GM19467 (cell line): ENCODE measurements at regions not wholly inside any gene's neighbourhood (a gene's known extent, or its start where the extent isn't known, plus 50 kb on each side); places are given as distances from the start of the nearest gene placed in this dataset.
A peak's percentile ranks its signal among the peaks of the same experiment; 100 is the strongest.

Experiments
- ATAC-seq: cut with Tn5 transposase; IDR thresholded peaks from one replicate; pipeline ENCODE4 v1.9.1; 2021; ENCODE audit warnings: mild to moderate bottlenecking, moderate library complexity; ENCODE audit not compliant: unreplicated experiment

DNA sequence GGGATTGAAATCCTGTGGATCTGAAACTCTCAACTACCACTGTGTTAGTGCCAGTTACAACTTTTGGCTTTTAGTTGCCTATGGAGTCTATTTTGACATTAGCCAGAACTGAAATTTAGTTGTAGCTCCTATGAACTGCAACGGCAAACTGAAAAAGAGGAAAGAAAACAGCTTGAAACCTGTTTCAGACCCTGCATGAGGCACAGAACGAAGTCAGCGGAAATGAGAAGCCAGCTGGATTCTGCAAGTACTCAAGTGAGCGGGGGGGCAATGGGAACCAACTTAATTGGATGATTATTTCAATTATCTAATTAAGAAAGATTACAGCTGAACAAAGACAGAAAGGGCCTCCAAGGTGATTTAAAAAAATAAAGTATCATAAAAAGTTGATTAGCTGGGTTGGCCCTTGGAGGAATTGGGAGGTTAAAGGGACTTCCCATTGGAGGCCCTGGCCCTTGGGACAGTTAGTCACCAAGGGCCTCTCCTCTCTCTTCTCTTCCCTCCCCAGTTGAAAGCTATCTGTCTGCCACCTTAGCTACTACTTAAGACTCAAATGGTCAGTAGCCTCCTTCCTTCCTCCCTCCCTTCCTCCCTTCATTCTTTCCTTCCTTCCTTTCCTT lies 352.1 kb downstream of the SHQ1 start:
- no peak for ATAC-seq

DNA sequence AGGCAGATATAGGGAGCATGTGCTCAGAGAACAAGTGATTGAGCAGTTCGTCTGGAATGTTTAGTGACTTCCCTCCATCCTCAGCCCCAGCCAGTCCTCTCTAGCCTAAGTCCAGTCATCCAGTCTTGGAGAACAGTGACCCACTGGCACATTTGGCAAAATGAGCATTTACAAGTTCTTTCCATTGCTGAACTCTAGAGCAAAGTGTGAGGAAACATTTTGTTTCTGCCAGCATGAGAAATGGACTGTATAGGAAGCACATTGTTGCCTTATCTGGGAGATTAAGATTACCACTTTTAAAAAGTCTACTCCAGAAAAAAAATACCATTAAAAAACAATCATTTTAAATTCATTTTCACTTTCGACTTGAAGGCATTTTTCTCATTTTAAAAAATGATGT lies 353.6 kb downstream of the SHQ1 start:
- ATAC-seq: no peak

DNA sequence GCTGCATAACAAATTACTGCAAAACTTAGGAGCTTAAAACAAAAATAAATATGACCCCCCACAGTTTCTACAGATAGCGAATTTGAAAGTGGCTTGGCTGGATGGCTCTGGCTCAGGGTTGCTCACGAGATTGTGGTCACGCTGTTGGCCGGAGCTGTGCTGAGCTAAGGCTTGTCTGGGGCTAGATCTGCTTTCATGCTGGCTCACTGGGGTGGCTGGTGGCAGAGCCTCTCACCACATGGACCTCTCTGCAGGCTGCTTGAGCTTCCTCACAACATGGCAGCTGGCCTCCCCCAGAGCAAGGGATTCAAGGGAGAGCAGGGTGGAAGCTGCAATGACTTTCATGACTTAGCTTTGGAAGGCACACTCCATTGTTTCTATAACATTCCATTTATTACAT lies 354.1 kb downstream of the SHQ1 start:
- ATAC-seq: no peak

DNA sequence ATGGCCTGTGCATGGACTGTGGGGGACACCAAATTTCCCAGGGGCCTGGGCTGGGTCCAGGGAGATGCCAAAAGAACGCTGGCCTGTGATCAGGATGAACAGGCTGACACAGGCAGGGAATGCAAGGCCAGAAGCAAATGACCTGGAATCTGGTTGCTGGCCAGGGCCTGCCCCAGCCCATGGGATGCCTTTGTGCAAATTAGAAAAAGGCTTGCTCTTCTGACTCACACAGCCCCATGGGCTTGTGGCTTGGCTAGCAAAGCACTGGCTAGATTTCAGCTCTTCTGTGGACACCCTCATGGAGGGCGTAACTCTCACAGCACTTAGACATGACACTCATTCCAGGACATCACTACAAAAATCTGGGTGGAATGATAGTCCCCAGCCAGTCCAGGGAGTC lies 356.0 kb downstream of the SHQ1 start:
- ATAC-seq: no peak

DNA sequence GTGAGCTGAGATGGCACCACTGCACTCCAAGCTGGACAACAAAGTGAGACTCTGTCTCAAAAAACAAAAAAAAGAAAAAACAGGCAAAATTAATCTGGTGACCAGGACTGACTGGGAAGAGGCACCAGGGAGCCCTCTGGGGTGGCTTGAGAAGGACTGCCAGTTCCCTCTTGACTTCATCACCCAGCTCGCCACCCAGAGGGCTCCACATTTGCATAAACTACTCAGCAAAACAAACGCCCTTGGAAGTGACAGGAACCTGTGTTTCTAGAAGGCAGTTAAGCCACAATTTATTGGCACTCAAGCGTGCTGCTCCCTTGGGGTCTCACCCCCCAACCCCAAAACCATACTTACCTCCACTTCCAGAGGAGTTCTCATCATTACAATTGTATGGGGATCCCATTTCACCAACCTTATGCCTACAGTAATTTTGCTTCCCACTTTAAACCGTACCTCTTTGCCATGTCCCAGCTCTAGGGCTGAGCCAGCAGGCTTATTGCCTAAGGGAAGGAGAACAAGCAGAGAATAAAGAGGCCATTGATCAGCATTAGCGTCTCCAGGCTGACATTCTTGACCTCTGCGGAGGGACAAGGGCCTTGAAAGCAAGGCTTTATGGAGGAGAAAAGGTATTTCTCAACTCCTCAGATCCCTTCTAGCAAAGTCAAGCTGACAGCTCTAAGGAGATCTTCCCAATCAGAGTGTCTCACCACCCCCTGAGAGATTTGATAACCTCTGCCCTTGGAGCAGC lies 357.4 kb downstream of the SHQ1 start:
- no peak for ATAC-seq

DNA sequence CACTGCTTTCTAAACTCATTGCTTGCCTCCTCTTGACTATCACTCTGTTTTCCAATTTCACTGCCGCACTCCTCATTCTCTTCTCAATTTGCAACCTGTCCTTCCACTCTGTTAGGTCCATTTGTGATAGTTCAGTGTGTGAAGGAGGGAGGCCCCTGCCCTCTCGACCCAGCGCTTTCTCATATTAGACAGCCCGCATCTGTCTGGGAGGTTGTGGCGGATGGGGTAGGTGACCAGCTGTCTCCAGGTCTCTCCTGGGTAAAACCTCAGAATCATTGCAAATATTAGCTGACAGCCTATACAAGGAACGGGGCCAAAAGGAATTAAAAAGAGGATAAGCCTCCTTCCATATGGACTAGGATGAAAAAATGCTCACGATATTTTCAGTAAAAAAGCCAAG lies 358.3 kb downstream of the SHQ1 start:
- ATAC-seq: no peak

DNA sequence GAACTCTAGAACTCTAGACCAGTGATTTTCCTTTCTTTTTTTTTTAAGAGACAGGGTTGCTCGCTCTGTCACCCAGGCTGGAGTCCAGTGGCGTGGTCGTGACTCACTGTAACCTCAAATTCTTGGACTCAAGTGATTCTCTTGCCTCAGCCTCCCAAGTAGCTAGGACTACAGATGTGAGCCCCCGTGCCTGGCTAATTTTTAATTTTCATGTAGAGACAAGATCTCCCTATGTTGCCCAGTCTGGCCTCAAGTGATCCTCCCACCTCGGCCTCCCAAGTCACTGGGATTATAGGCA lies 359.6 kb downstream of the SHQ1 start:
- ATAC-seq: no peak

DNA sequence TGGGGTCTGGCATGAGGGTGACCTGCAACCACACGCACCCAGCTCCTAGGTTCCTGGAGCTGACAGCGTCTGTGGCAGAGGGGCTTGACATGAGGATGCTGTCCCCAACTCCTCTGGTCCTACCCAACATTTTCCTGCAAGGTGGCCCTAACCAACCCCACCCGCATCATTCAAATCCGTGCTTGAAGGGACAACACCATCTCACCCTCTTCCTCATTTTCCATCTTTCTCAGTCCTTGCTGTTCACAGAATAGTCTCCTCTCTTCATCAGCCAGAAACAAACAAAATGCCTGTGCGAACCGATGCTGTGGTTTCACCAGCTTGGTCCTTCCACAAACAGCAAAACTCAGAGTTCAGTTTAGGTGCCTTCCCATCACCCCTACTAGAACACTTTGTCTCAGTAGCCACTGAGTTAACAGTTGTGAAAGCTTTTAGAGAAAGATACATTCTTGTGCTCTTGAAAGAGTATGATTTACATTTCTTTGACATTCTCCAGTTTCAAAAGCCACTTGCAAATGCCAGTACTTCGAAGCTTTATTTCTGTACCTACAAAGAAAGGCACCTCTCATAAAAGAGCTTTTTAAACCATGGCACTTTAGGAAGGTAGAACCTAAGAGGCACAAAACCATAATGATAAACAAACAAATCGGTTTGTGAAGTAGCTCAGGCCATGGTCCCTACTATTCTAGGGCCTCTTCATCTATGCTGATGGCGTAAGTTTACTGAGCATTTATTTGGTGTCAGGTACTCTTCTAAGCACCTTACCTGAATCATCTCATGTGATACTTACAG lies 360.1 kb downstream of the SHQ1 start:
- ATAC-seq: no peak

DNA sequence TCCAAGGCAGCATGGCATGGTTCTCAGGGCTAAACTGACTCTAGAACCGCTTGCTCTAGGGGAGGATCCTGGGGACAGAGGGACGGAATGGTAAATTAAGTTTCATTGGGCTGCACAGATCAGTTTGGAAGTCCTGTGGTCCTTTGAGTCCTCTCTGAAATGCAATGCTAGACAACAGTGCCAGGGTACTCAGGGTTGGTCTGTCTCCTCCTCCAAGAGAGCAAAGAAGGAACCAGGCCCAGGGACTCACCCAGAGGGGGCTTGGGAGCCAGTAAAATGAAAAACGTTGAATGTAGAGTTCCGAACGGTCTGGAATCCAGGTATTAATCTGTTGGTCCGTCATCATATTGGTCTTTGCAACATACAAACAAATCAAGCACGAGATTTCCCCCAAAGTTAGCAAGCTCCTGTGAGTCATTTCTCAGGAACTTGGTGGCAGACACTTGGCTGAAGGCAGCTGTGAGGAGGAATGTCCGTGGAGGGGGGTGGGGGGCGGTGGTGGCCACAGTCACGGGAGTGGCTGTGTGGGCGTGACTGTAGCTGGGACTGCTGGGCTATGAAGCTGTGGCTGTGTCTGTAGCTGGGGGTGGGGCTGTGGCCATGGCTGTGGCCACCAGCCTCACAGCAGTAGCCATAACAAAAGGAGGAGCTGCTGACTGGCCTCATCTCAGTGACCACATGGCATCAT lies 361.0 kb downstream of the SHQ1 start:
- ATAC-seq: no peak

DNA sequence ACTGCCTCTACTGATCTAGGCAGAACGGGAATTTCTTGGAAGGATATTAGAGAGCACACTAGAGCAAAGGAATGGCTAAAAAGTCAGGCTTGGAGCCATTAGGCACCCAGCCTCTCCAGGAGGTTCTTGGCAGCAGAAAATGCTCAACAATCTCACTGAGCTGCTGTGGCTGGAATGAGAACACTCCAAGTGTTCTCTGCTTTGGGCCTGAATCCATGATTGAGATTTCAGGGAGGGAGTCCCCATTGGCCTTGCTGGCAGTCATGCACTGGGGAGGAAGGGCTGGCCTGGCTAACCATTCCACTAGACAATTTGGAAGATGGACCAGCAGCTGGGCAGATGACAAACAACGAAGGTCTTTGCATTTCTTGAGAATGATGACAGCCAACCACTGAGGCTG lies 362.6 kb downstream of the SHQ1 start:
- no peak for ATAC-seq

DNA sequence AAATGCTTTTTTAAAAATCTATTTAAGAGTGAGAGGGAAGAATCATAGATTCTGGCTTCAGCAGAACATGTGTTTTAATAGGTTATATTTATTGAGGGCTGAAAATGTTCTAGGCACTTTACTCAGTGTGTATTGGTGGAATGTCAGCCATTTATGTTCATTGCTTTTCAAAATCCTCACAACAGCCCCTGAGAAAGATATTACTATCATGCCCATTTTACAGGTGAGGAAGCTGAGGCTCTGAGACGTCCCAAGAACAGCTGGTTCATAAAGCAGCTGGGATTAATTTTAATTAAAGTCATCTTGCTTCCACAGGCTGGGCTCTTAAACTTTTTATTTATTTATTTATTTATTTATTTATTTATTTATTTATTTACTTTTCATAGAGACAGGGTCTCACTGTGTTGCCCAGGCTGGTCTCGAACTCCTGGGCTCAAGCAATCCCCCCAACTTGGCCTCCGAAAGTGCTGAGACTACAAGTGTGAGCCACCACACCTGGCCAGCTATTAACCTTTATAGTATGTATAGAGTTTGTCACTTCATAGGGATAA lies 364.6 kb downstream of the SHQ1 start:
- no peak for ATAC-seq

DNA sequence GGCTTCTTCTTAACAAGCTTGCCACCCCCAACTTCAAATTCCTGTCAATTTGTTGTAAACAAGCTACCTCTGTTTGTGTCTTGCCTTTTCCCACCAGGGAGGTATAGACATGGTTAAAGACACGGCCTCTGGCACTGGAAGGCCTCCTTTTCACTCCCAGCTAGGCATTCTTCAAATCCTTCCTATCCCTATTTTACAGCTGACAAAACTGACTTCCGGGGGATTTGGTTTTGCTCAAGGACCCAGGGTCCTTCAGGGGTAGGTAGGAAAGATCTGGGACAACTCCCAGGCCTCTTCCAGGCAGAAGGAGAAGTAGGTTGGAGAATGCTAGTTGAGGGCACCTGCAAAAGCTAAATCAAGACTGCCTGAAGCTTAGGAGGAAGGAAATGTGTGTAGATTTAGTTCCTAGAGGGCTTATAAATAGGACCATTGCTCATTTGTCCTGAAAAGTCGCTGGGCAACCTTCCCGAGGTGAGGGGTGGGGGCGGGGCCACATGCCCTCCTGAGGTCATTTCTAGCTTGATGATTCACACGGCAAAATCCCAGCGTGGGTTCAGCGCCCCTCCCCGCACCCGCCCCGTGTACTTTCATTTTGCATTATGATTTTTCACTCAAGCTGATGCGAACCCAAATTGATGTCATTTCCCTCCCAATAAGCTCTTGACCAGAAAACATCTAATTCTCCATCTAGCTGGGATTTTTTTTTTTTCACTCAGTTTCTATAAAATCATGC lies 365.5 kb downstream of the SHQ1 start:
- no peak for ATAC-seq

DNA sequence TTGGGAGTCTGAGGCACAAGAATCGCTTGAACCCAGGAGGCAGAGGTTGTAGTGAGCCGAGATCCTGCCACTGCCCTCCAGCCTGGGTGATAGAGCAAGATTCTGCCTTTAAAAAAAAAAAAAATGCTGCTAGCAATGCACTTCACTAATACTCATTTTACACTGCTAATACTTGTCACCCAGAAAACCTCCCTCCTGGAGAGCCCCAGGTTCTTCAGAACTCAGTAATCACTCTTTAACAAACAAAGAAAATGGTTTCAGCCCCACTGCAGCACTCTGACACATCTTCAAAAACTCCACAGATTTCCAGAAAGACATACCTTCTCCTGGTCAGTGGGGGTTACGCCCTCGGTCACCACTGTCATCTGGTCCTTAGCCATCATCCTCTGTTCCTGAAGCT lies 366.7 kb downstream of the SHQ1 start:
- ATAC-seq: no peak

DNA sequence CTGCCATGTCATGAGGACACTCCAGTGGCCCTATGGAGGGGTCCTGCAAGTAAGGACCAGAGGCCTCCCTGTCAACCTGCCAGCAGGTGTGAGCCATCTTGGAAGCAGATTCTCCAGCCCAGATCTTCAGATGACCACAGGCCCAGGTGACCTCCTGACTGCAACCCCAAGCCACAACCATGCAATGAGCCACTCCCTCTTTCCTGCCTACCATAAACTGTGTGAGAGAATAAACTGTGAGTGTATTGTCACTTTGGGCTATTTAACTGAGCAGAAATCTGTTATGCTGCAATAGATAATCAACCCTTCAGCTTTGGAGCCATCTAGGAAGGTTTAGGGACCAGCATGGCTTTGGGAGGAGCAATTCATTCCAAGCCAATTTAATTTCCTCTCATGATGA lies 367.9 kb downstream of the SHQ1 start:
- ATAC-seq: no peak

DNA sequence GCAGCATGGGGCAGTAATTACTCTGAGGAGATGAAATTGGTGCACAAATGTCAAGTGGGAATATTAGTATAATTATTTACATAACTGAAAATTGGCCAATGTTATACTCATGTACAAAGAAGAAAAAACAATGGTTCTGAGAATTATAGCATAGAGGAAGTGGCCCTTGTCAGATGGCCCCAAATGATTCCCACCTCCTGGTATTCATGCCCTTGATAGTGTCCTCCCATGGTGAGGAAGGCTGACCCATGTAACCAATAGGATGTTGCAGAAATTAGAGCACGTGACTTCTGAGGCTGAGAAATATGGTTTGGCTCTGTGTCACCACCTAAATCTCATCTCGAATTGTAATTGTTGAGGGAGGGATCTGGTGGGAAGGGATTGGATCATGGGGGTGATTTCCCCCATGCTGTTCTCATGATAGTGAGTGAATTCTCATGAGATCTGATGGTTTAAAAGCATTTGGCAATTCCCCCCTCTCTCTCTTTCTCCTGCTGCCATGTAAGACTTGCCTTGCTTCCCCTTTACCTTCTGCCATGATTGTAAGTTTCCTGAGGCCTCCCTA lies 368.5 kb downstream of the SHQ1 start:
- no peak for ATAC-seq

DNA sequence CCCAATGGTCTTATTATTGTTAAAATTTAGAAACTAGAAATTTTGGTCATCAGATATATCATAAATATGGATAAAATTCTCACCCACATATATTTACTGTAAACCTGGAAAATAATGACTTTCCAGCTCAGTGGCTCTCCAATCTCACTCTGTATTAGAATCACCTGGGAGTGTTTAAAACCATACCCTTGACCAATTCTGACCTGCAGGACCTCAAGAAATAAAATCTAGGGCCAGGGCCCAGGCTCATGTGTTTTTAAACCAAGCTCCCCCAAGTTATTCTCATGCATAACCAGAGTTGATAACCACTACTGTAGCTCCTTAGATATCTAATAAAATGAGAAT lies 372.1 kb downstream of the SHQ1 start:
- ATAC-seq: no peak

DNA sequence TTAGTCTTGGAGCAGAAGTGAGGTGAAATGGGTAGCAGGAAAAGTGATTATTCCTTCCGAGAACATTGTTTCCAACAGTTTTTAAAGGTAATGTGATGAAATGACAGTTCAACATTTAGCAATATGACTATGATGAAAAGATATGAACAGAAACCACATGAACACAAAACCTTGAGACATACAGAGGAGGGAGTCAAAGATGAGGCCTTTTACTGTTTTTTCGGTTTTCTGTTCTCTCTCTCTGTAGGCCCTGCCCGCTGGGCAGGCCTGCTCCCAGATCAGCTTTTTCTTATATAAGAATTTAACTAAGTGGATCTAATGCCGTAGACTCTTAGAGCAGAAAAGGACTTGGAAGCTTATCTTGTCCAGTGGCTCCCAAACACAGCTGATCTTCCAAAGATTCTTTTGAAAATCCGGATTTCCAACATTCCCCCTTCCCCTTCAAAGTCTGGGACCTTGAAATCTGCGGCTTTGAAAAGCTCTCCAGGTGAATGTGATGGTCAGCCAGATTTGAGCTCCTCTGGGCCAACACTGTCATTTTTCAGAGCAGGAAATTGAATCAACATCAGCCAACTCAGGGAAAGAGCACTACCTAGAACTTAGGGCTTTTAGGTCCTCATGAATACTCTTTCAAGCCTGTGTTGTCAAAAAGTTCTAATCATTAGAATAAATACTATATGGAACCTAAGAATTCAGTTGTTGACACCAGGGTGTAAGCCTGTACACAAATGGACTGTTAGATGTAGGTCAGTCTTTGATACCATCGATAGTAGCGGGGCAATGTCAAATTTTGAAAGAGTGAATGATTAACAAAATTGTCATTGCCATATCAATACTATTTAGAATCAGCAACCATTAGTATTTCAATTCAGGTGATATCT lies 372.7 kb downstream of the SHQ1 start:
- no peak for ATAC-seq

DNA sequence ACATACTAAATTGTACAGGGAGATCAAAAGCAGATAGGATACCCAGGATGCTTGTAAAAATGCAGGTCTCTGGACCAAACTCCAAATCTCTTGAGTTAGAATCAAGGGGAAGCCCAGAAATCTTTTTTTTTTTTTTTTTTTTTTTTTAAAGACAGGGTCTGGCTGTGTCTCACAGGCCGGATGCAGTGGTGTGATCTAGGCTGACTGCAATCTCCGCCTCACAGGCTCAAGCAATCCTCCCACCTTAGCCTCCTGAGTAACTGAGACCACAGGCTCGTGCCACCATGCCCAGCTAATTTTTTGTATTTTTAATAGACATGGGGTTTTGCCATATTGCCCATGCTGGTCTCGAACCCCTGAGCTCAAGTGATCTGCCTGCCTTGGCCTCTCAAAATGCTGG lies 373.5 kb downstream of the SHQ1 start:
- no peak for ATAC-seq

DNA sequence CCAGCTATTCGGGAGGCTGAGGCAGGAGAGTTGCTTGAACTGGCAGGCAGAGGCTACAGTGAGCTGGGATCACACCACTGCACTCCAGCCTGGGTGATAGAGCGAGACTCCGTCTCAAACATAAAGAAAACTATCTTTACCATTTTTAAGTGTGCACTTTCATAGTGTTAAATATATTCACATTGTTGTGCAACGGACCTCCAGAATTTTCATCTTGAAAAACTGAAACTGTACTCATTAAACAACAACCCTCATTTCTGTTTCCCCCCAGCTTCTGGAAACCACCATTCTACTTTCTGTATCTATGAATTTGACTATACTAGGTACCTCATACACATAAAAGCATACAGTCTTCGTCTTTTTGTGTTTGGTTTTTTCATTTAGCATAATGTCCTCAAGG lies 375.1 kb downstream of the SHQ1 start:
- peak; percentile 78 for ATAC-seq
